GM06990 (cell line): ENCODE measurements at regions not wholly inside any gene's neighbourhood (a gene's known extent, or its start where the extent isn't known, plus 50 kb on each side); places are given as distances from the start of the nearest gene placed in this dataset.
A peak's percentile ranks its signal among the peaks of the same experiment; 100 is the strongest.

Experiments used
- DNase-seq: peaks from one replicate; pipeline ENCODE4 v3.0.0-alpha.2; 2011; ENCODE audit not compliant: insufficient read length; ENCODE audit errors: extremely low read depth
- H3K27me3 ChIP-seq: replicated peaks from 2 replicates; pipeline ENCODE4 v1.6.0; 2011; ENCODE audit warnings: low read length; ENCODE audit not compliant: control insufficient read depth, insufficient read depth
- H3K36me3 ChIP-seq: 2 replicates; pipeline ENCODE4 v1.5.1; 2011; ENCODE audit warnings: low read length; ENCODE audit not compliant: control insufficient read depth, insufficient read depth
- H3K4me3 ChIP-seq: replicated peaks from 2 replicates; pipeline ENCODE4 v1.5.1; 2011; ENCODE audit warnings: low read depth, mild to moderate bottlenecking, control low read depth, low read length
- TF ChIP-seq, protein P1 (sequence below): IDR thresholded peaks from 2 replicates; pipeline ENCODE4 v1.5.1; 2011; ENCODE audit warnings: low read length, control low read depth, mild to moderate bottlenecking, inconsistent platforms; ENCODE audit not compliant: insufficient read depth, poor library complexity, severe bottlenecking

GRCh38 chr14:53545217-53545616 lies 392.1 kb upstream of the DDHD1 start:
- TF ChIP-seq, protein P1, sequence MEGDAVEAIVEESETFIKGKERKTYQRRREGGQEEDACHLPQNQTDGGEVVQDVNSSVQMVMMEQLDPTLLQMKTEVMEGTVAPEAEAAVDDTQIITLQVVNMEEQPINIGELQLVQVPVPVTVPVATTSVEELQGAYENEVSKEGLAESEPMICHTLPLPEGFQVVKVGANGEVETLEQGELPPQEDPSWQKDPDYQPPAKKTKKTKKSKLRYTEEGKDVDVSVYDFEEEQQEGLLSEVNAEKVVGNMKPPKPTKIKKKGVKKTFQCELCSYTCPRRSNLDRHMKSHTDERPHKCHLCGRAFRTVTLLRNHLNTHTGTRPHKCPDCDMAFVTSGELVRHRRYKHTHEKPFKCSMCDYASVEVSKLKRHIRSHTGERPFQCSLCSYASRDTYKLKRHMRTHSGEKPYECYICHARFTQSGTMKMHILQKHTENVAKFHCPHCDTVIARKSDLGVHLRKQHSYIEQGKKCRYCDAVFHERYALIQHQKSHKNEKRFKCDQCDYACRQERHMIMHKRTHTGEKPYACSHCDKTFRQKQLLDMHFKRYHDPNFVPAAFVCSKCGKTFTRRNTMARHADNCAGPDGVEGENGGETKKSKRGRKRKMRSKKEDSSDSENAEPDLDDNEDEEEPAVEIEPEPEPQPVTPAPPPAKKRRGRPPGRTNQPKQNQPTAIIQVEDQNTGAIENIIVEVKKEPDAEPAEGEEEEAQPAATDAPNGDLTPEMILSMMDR = no peak
- DNase-seq = no peak
- no peaks in the 10 kb centered on the region for H3K36me3 ChIP-seq
- no peak overlapping the region for H3K4me3 ChIP-seq
- H3K27me3 ChIP-seq = no peaks in the 10 kb centered on the region

DNA sequence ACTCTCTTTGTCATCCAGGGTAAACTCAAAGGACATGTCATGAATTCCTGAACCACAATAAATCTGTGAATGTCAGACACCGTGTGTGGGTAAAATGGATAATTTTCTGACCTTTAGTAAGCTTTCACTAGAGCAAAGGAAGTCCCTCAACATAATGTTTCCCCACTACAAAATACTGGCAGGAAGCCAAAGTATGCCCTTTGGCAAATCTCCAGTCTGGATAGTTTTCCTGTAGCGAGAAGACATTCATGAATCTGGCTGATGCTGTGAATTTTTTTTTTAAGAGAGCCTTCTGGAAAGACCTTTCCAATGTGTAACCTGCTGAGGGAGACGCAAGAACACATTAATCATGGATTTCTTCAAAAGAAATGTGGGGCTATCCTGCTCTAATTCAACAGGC lies 389.6 kb upstream of the DDHD1 start:
- Histone ChIP-seq H3K4me3 (no peak overlapping the region), H3K36me3 (no peaks in the 10 kb centered on the region), H3K27me3 (no peaks in the 10 kb centered on the region)
- TF ChIP-seq, protein P1 = no peak
- no peak for DNase-seq

- no peaks in the 10 kb centered on the region for H3K27me3 ChIP-seq
- TF ChIP-seq, protein P1 = no peak
- DNase-seq = no peak
- H3K4me3 ChIP-seq = no peak overlapping the region
- H3K36me3 ChIP-seq = no peaks in the 10 kb centered on the region
These were observed 388.3 kb upstream of the DDHD1 start for GRCh38 chr14:53541411-53541810.

- Histone ChIP-seq H3K4me3 (no peak overlapping the region), H3K27me3 (no peaks in the 10 kb centered on the region), H3K36me3 (no peaks in the 10 kb centered on the region)
- TF ChIP-seq, protein P1 = peak; percentile 86
- DNase-seq = peak; percentile 32
These were observed 386.5 kb upstream of the DDHD1 start for GRCh38 chr14:53539489-53540126.

DNA sequence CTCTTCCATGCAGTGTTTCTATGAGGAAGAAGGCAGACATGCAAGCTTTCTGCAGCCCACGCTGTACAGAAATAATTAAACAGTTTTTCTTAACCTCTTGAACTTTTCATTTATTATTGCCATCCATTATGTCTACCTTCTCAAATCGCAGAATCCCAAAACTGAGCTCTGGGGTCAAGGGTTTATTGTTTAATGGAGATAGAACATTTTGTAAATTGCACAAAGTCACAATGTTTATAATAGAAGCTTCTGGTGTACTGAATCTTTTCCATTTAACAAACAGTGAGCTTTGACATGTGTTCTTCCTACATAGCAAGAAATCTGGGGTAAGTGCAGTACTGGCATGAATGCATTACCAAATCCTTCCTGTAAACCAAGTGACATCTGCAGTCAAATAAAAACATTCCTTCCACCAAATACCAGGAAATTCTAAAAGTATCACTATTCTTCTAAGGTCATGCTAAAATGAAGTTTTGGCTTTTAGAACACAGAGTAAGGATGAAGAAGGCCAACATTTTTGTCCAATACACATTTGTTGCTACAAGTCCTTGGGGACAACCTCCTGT lies 385.3 kb upstream of the DDHD1 start:
- DNase-seq = no peak
- H3K36me3 ChIP-seq = no peaks in the 10 kb centered on the region

More for the DNA sequence above, 385.3 kb upstream of the DDHD1 start:
- H3K27me3 ChIP-seq = no peaks in the 10 kb centered on the region
- TF ChIP-seq, protein P1 = no peak
- H3K4me3 ChIP-seq = no peak overlapping the region
